EL (cell line): ENCODE measurements at regions not wholly inside any gene's neighbourhood (a gene's known extent, or its start where the extent isn't known, plus 50 kb on each side); places are given as distances from the start of the nearest gene placed in this dataset.
"Not testable (repeated sequence)": the region's sequence is repeated elsewhere in the genome, so short reads cannot be mapped to it uniquely, and the experiment has no call there.

ENCODE experiments used
- DNase-seq: peaks from one replicate; pipeline ENCODE4 v3.0.0-alpha.2; 2016

DNA sequence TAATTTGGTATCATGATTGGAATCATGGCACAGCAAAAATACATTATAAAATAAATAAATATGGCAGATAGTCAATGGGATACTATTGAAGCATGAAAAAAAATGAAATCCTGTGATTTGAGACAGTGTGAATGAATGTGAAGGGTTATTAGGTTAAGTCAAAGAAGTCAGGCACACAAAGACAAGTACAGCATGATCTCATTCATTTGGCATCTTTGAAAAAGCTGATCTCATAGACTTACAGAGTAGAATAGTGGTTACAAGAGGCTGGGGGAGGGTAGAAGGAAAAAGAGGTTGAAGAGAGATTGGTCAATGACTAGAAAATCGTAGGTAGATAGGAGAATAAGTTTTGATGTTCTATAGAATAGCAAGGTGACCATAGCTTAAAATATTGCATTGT, 295.1 kb upstream of the SLITRK5 start:
- DNase-seq: no peak

- no peak for DNase-seq
Observed at GRCh38 chr13:87384099-87384498, 287.1 kb upstream of the SLITRK5 start.

DNA sequence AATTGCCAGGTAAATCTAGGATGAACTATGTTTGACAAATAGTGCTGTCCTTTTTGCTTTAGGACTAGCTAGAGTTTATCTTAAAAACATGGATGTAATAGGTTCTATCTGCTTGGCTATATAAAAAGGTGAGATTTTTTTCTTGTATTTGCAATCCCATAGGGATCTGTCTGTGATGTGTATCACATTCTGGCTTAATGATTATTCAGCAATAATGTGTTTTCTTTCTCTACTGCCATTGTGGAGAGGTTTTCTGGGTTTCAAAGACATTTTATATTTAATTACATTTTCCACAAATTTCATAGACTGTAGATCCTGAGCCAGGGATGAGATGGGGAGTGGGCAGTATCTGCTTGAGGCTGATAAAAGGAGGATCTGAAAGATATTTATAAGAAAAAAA, 277.8 kb upstream of the SLITRK5 start:
- no peak for DNase-seq

DNA sequence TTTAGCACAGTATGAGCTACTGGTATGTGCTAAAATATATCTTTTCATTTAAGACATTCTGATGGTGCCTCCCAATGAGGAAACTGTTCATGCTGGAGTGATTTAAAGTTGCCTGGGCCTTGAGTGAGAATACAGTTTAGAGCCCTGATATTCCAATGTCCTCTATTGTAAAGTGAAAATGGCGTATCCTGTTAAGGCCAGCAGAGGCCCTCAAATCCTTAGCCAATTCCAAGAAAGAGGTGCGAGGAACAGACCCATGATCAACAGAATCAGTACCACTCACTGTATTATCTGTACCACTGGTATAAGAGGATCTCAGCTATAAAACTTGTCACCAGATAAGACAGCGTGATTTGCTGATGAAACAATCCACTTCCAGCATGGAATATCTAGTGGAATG, 273.1 kb upstream of the SLITRK5 start:
- no peak for DNase-seq

DNA sequence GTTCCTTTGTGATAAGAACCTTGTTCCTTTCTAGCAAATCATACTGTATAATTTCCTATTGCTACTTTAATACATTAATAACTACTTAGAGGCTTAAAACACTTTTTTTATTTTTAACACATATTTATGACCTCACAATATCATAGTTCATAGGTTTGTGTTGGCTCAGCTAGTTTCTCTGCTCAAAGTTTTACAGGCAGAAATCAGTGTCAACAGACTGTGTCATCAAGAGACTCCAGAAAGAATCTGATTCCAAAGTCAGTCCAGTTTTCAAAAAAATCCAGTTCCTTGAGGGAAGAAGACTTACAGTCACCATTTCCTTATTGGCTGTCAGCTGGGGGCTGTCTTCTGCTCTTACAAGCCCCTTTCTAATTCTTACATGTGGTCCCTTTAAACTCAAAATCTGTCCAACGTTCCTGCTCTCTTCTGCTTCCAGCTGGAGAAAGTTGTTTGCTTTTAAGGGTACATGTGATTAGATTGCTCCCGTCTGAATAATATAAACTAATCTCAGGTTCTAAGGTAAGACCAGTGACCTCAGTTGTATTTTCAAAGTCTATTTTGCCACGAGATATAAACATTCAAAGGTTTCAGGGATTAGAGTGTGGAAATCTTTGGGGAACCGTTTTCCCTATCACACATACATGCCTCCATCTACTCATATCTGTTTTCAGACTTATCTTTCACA, 267.3 kb upstream of the SLITRK5 start:
- DNase-seq: no peak

DNA sequence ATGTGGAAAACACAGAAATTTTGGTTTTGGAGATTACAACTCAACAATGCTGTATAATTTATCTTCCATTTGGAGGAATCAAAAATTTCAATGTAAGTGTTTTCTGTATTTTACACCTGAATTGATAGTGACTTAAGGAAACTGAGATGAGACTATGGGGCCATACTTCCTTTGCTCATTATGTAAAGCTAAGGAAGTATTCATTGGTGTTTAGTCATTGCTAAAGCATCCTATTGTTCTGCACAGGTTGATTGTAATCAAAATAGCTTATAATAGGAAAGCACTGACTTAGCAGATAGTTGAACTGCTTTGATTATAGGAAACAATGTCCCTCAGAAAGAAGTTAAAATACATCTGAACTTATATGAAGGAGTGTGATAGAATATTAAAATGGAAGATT, 244.4 kb upstream of the SLITRK5 start:
- no peak for DNase-seq

DNA sequence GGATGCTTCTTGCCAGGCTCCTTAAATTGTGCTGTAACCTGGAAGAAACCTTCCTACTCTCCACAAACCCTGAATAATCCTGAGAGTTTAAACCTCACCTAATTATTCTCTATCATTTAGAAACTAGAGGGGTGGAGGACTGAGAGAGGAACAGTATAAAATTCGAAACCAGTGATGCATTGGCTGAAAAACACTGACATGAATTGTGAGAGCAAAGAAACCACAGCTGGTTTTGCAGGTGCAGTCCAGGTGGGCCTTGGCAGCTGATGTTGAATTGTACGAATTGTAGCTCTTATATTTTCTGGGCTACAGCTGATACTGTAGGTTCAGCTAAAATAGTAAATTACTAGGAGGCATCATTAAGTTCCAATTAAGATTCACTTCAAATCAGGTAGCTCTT, 227.0 kb upstream of the SLITRK5 start:
- DNase-seq: no peak

- no peak for DNase-seq
Observed at GRCh38 chr13:87452281-87452680, 218.9 kb upstream of the SLITRK5 start.

DNA sequence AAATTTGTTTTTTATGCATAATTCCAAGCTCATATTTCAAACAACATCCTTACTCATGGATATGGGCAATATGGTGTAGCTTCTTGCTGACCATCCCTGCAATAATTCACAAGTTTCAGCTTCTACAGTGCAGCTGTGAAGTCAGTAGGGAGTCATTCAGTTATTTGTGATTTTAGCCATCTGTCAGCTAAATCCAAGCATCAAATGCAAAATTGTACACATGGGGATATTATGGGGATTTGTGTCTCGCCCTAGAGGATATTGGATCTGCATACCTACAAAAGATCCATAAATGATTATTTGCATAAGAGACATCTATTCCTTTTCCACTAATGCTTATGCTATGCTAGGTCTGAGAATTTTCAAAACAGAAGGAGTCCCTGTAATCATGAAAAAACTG, 217.9 kb upstream of the SLITRK5 start:
- no peak for DNase-seq

- DNase-seq: no peak
Observed at GRCh38 chr13:87459419-87459818, 211.8 kb upstream of the SLITRK5 start.

DNA sequence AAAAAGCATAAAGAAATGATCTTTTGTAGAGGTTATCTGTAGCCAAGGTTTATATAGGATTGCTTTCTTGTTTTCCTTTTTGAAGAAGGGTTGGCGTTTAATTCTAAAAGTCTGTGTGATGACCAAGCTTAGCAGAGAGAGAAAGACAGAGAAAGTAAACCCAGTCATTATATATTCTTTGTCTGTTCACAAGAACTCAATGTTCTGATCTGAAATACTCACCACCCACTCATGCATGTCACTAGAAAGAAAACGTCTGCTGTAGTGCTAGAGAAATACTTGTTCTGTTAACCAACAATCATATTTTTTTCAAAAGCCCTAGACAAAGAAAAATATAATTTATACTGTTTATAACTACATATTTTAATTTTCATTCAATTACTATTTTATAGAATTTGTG, 173.7 kb upstream of the SLITRK5 start:
- DNase-seq: no peak

DNA sequence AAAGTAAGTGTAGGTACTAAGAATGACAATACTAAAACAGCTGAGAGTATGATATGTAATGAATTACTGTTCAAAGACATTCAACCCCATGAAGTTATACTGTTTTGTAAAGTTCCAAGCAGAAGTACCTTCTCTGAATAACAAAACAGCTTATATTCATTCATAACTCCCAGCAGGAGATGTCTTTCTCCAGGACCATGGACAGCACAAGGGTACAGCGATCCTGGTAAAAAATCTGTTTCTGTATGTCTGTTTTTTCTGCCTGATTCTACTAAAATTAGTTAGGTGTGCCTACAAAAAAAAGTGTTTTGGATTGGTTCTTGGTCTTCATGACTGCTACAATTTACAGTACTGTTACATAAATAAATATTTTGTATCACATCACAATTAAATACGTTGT, 172.5 kb upstream of the SLITRK5 start:
- DNase-seq: no peak

GRCh38 chr13:87524775-87525174, 146.4 kb upstream of the SLITRK5 start:
- DNase-seq: no peak

DNA sequence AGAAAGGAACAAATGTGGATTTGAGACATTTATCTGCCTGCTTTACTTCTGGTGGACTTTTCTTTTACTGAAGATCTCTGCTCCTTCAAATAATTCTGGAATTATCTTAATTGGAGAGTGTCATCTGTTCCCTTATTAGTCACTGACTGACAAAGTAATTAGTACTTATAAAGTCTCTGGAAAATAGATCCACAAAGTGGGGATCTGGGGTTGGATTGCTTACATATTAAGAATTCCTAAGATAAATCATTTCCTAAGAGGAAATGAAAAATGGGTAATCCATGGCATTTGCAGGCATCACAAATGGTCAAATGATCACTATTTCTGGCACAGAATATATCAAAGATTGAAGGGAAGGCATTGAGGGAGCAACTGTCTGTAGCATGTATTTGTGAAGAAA, 137.4 kb upstream of the SLITRK5 start:
- no peak for DNase-seq

GRCh38 chr13:87535911-87536310, 135.3 kb upstream of the SLITRK5 start:
- no peak for DNase-seq

DNA sequence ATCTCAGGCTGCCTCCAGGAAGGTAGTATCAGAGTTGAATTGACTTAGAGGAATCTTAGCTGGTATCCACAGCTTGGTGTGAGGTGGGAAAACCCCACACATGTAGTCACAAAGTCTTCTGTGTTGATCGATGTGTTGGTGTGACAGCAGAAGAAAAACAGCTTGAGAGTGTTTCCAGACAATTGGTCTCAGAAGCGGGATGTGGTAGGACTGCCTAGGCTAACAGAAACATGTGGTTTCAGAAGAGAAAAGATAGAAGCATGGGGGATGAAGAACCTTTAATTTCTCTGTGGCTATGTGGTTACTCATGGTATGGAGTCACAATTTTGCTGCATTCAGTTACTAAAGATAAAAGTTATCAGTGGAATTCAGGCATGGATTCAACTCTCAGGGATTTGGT, 134.7 kb upstream of the SLITRK5 start:
- DNase-seq: no peak

DNA sequence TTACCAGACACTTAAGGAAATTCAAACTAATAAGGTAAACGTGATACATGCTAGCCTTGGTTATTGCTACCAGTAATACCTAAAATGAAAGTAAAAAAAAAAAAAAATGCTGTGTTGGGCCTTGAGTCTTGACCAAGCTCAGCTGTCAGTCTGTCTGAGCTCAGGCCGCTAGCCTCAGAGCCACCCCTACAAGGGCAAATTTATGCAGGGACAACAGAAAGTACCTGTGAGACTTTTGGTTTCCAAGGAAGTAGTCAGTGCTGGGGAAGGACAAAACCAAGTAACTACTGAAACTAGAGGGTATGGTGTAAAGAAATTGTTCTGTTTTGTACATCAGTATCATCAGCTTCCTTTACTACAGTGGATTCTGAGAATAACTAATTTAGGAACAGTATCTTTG, 134.3 kb upstream of the SLITRK5 start:
- no peak for DNase-seq

GRCh38 chr13:87537951-87538350, 133.2 kb upstream of the SLITRK5 start:
- no peak for DNase-seq

DNA sequence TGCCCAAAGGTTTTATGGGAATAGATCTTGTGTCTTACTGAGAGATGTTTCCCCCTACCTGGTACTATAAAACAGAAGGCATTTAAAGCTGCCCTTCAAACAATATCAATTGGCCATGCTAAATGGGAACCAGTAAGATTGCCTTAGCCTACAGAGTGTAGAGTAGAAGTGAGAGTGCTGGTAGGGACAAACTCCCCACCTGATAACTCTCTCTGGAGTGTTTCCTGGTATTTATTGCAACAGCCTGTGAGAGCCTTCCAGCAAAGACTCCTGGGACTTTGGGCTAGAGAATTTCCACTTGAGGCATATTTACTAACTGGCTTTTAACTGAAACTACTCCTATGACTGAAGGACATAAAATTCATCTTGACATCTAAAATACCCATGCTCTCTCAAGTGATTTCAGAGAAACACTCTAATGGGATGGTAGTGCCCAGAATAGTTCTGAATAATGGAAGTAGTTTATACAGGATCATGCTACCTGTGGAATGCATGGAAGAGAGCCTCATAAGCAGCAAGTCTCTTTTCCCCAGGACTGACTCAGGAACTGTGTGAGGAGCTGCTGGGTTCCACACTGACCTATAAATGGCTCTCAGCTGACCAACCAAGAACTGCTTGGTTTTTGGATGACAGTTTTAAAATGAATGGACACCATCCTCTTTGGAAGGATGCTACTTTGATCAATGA, 132.7 kb upstream of the SLITRK5 start:
- DNase-seq: no peak

- no peak for DNase-seq
Observed at GRCh38 chr13:87553142-87553541, 118.0 kb upstream of the SLITRK5 start.

DNA sequence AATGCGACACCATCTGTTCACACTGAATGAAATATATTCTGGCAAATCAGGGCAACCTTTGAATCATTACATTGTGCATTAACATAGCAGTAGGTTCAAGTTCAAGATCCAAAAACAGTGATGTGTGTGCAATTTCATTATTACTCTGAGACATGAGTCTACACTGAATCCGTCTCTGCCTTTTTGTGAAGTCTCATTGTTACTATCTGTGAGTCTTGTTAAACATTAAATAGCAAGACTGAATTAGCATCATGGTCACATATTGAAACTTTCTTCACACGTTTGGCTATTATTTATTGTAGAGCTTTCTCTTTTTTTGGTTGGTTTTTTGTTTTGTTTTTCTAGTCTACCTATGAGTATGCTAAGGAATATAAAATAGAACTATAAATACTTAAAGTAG, 117.1 kb upstream of the SLITRK5 start:
- DNase-seq: no peak

- DNase-seq: no peak
Observed at GRCh38 chr13:87557788-87558187, 113.4 kb upstream of the SLITRK5 start.

GRCh38 chr13:87561580-87561979, 109.6 kb upstream of the SLITRK5 start:
- not testable (repeated sequence) for DNase-seq

DNA sequence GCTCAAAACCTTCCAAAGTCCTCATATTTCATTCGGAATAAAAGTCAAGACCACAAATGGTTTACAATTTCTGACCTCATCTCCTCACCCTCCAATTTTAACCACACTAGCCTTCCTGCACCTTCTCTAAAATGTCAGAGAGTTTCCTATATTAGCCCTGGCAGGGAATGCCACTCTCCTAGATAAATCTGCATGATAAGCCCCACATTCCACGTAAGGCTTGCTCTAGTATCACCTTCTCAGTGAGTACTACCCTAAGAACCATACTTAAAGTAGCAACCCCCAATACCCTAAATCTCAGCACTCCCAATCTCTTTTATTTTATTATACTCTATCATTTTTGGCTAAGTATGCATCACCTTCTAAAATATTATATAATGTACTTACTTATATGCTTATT, 100.5 kb upstream of the SLITRK5 start:
- no peak for DNase-seq

GRCh38 chr13:87582399-87582798, 88.8 kb upstream of the SLITRK5 start:
- no peak for DNase-seq
